HCT116 (cell line): ENCODE measurements at regions not wholly inside any gene's neighbourhood (a gene's known extent, or its start where the extent isn't known, plus 50 kb on each side); places are given as distances from the start of the nearest gene placed in this dataset.

Source experiments
- ATAC-seq: fragments of 200-7000 bp; cut with Tn5 transposase; 2 replicates; pipeline ENCODE4 v1.9.1; 2020; ENCODE audit warnings: mild to moderate bottlenecking, moderate library complexity
- BruUV-seq: library from RNA; stranded (reverse); fragments of 400-500 nt; replicated peaks from 2 replicates; lab custom pipeline; 2021; lab: Mats Ljungman, UMichigan
- CTCF ChIA-PET: fragments of 300-600 bp; sonication (Branson Sonifier 250); formaldehyde crosslinking; loops from one replicate; lab custom pipeline; 2021; ENCODE audit warnings: antibody characterized with exemption; lab: Charles Lee
- POLR2A ChIA-PET: fragments of 300-600, 350-600 bp; sonication (Branson Sonifier 250); formaldehyde crosslinking; loops from one replicate; lab custom pipeline; 2021; ENCODE audit warnings: antibody characterized with exemption; lab: Charles Lee
- RAD21 ChIA-PET, 2 experiments: fragments of 300-600 bp; sonication (Branson Sonifier 250); formaldehyde crosslinking; loops; one replicate each; lab custom pipeline; 2023; ENCODE audit warnings: low total read pairs in 2 of 2; ENCODE audit not compliant: uncharacterized antibody in 2 of 2, unreplicated experiment in 2 of 2, low non-redundant PET in 1 of 2; lab: Charles Lee
- DNase-seq: peaks from one replicate; pipeline ENCODE4 v3.0.0-alpha.2; 2010; ENCODE audit warnings: low read depth, low spot score
- H2AFZ ChIP-seq: fragments of 200-600 bp; shearing (Covaris generic), sonication (generic); 2 replicates; pipeline ENCODE4 v1.6.1; 2017; ENCODE audit warnings: low read depth, mixed run types, mixed read lengths, antibody characterized with exemption, low read length; ENCODE audit not compliant: poor library complexity, severe bottlenecking
- H3K27ac ChIP-seq: 2 replicates; pipeline ENCODE4 v1.5.1; 2012; ENCODE audit warnings: low read depth, low read length
- H3K27me3 ChIP-seq: fragments of 200-600 bp; sonication (generic); 2 replicates; pipeline ENCODE4 v1.6.1; 2016; ENCODE audit warnings: mixed run types, low read length, mixed read lengths; ENCODE audit not compliant: insufficient read depth
- H3K36me3 ChIP-seq, 2 experiments: fragments of 200-500 bp in 1 of 2; fragments of 200-600 bp in 1 of 2; sonication (Bioruptor generic) in 1 of 2; sonication (generic) in 1 of 2; 2 replicates each; pipeline versions ENCODE4 v1.5.1 to v1.6.1; 2014 to 2016; ENCODE audit warnings: low read length in 2 of 2, inconsistent platforms in 1 of 2, mixed read lengths in 1 of 2, mixed run types in 1 of 2; ENCODE audit not compliant: insufficient read depth in 2 of 2, control insufficient read depth in 1 of 2
- H3K4me1 ChIP-seq, 2 experiments: fragments of 200-600 bp in 1 of 2; sonication (generic) in 1 of 2; 2 replicates each; pipeline versions ENCODE4 v1.5.1 to v1.6.1; 2012 to 2017; ENCODE audit warnings: low read length in 2 of 2, inconsistent platforms in 1 of 2, mild to moderate bottlenecking in 1 of 2, mixed read lengths in 1 of 2, mixed run types in 1 of 2, moderate library complexity in 1 of 2; ENCODE audit not compliant: insufficient read depth in 2 of 2, control insufficient read depth in 1 of 2
- H3K4me2 ChIP-seq: fragments of 200-600 bp; sonication (generic); 2 replicates; pipeline ENCODE4 v1.6.1; 2017; ENCODE audit warnings: mixed run types, low read length, mixed read lengths
- H3K4me3 ChIP-seq, 2 experiments: fragments of 200-600 bp in 1 of 2; sonication (generic) in 1 of 2; replicated peaks in 1 of 2; 2 replicates each; pipeline ENCODE4 v1.5.1; 2011 to 2016; ENCODE audit warnings: low read length in 2 of 2, control low read depth in 1 of 2, low read depth in 1 of 2, mild to moderate bottlenecking in 1 of 2, mixed read lengths in 1 of 2, mixed run types in 1 of 2
- H3K79me2 ChIP-seq: fragments of 200-600 bp; sonication (generic); 2 replicates; pipeline ENCODE4 v1.6.1; 2017; ENCODE audit warnings: mild to moderate bottlenecking, mixed run types, low read length, moderate library complexity, mixed read lengths; ENCODE audit not compliant: insufficient read depth
- H3K9ac ChIP-seq: fragments of 200-600 bp; sonication (generic); 2 replicates; pipeline ENCODE4 v1.6.1; 2016; ENCODE audit warnings: low read length, mixed read lengths
- H3K9me2 ChIP-seq: fragments of 200-600 bp; sonication (generic), shearing (Covaris generic); 2 replicates; pipeline ENCODE4 v1.6.1; 2017; ENCODE audit warnings: mixed run types, mild to moderate bottlenecking, moderate library complexity; ENCODE audit not compliant: insufficient read depth
- H3K9me3 ChIP-seq, 2 experiments: fragments of 200-500 bp in 1 of 2; fragments of 200-600 bp in 1 of 2; sonication (Bioruptor generic) in 1 of 2; sonication (generic) in 1 of 2; 2 replicates each; pipeline ENCODE4 v1.6.1; 2014 to 2017; ENCODE audit warnings: low read length in 2 of 2, mixed read lengths in 2 of 2, inconsistent platforms in 1 of 2, low read depth in 1 of 2, mild to moderate bottlenecking in 1 of 2, mixed run types in 1 of 2, moderate library complexity in 1 of 2; ENCODE audit not compliant: control insufficient read depth in 1 of 2, insufficient read depth in 1 of 2
- H4K20me1 ChIP-seq: fragments of 200-600 bp; sonication (generic), shearing (Covaris generic); 2 replicates; pipeline ENCODE4 v1.6.1; 2017; ENCODE audit warnings: mixed run types, mild to moderate bottlenecking, moderate library complexity; ENCODE audit not compliant: insufficient read depth
- CBX3 ChIP-seq: IDR thresholded peaks from 2 replicates; pipeline ENCODE4 v1.6.1; 2012; ENCODE audit warnings: low read depth
- EZH2 ChIP-seq: fragments of 200-600 bp; sonication (generic); IDR thresholded peaks from 2 replicates; pipeline ENCODE4 v1.6.1; 2017; ENCODE audit warnings: antibody characterized with exemption, mixed run types
- EZH2phosphoT487 ChIP-seq: fragments of 200-600 bp; IDR thresholded peaks from 2 replicates; pipeline ENCODE4 v1.6.1; 2018; ENCODE audit warnings: antibody characterized with exemption, borderline replicate concordance
- FOSL1 ChIP-seq: IDR thresholded peaks from 2 replicates; pipeline ENCODE4 v1.6.1; 2012; ENCODE audit warnings: low read depth
- JUND ChIP-seq: IDR thresholded peaks from 2 replicates; pipeline ENCODE4 v1.6.1; 2012
- MAX ChIP-seq: IDR thresholded peaks from 2 replicates; pipeline ENCODE4 v1.6.1; 2012
- RAD21 ChIP-seq: IDR thresholded peaks from 2 replicates; pipeline ENCODE4 v1.6.1; 2012; ENCODE audit warnings: low read depth, mild to moderate bottlenecking
- SIN3A ChIP-seq: IDR thresholded peaks from 2 replicates; pipeline ENCODE4 v1.6.1; 2012; ENCODE audit warnings: low read depth
- TCF7L2 ChIP-seq: IDR thresholded peaks from 2 replicates; pipeline ENCODE4 v1.7.0; 2011; ENCODE audit warnings: borderline replicate concordance, inconsistent platforms; ENCODE audit not compliant: insufficient read depth, insufficient read length; ENCODE audit errors: extremely low read depth
- ZNF274 ChIP-seq: fragments of 200-500 bp; sonication (Bioruptor generic); IDR thresholded peaks from 2 replicates; pipeline ENCODE4 v1.6.1; 2014; ENCODE audit warnings: mild to moderate bottlenecking, low read depth, low read length, inconsistent platforms
- intact Hi-C: fragments of 100-400 bp; cut with micrococcal nuclease; formaldehyde crosslinking; loops from 2 replicates; pipeline ENCODE4 v1.10.0; 2022
- TF ChIP-seq, protein P1 (sequence below): IDR thresholded peaks from 2 replicates; pipeline ENCODE4 v1.6.1; 2011; ENCODE audit warnings: mild to moderate bottlenecking, low read length, moderate library complexity; ENCODE audit not compliant: insufficient replicate concordance; ENCODE audit errors: extremely low read depth
- TF ChIP-seq, protein P2 (sequence below): IDR thresholded peaks from 2 replicates; pipeline ENCODE4 v1.6.1; 2012
- TF ChIP-seq, protein P3 (sequence below), 3 experiments: fragments of 200-600 bp in 1 of 3; sonication (generic) in 1 of 3; IDR thresholded peaks in 2 of 3; conservative IDR thresholded peaks in 1 of 3; 2 replicates each; pipeline ENCODE4 v1.5.1; 2012 to 2017; ENCODE audit warnings: low read depth in 2 of 3, low read length in 2 of 3, antibody characterized with exemption in 1 of 3, borderline replicate concordance in 1 of 3, control low read depth in 1 of 3, mild to moderate bottlenecking in 1 of 3, mixed read lengths in 1 of 3, mixed run types in 1 of 3, moderate library complexity in 1 of 3; ENCODE audit not compliant: insufficient read depth in 1 of 3

GRCh38 chr2:9141091-9141667 is 65.4 kb upstream of the ASAP2 start:
- ChIA-PET POLR2A (no interaction called here), CTCF (interaction anchor here (1.4 to 5.2 kb wide), 3 partner anchors 30 to 268 kb away, joined by 3 to 39 read pairs (median 15); no protein-coding TSS in a partner anchor), RAD21 (no interaction called here)
- Histone ChIP-seq H3K27ac (no peak overlapping the region), H3K4me1 (peaks cover 18 to 46% of the 10 kb centered on the region in 2 experiments; a peak in 3 of 4 replicates), H3K9me3 (no peaks in the 10 kb centered on the region), H4K20me1 (no peaks in the 10 kb centered on the region), H3K27me3 (no peaks in the 10 kb centered on the region), H3K9ac (no peak overlapping the region), H3K79me2 (no peaks in the 10 kb centered on the region), H3K4me3 (no peak overlapping the region), H2AFZ (no peak overlapping the region), H3K36me3 (no peaks in the 10 kb centered on the region), H3K9me2 (no peaks in the 10 kb centered on the region), H3K4me2 (no peak overlapping the region)
- TF ChIP-seq ZNF274 (no peak), JUND (no peak), MAX (no peak), FOSL1 (no peak), CBX3 (no peak), TCF7L2 (no peak), RAD21 (no peak), EZH2phosphoT487 (no peak), EZH2 (no peak), SIN3A (no peak)
- TF ChIP-seq, protein P1, sequence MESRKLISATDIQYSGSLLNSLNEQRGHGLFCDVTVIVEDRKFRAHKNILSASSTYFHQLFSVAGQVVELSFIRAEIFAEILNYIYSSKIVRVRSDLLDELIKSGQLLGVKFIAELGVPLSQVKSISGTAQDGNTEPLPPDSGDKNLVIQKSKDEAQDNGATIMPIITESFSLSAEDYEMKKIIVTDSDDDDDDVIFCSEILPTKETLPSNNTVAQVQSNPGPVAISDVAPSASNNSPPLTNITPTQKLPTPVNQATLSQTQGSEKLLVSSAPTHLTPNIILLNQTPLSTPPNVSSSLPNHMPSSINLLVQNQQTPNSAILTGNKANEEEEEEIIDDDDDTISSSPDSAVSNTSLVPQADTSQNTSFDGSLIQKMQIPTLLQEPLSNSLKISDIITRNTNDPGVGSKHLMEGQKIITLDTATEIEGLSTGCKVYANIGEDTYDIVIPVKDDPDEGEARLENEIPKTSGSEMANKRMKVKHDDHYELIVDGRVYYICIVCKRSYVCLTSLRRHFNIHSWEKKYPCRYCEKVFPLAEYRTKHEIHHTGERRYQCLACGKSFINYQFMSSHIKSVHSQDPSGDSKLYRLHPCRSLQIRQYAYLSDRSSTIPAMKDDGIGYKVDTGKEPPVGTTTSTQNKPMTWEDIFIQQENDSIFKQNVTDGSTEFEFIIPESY, result no peak
- TF ChIP-seq, protein P2, sequence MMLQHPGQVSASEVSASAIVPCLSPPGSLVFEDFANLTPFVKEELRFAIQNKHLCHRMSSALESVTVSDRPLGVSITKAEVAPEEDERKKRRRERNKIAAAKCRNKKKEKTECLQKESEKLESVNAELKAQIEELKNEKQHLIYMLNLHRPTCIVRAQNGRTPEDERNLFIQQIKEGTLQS, result no peak
- TF ChIP-seq, protein P3, sequence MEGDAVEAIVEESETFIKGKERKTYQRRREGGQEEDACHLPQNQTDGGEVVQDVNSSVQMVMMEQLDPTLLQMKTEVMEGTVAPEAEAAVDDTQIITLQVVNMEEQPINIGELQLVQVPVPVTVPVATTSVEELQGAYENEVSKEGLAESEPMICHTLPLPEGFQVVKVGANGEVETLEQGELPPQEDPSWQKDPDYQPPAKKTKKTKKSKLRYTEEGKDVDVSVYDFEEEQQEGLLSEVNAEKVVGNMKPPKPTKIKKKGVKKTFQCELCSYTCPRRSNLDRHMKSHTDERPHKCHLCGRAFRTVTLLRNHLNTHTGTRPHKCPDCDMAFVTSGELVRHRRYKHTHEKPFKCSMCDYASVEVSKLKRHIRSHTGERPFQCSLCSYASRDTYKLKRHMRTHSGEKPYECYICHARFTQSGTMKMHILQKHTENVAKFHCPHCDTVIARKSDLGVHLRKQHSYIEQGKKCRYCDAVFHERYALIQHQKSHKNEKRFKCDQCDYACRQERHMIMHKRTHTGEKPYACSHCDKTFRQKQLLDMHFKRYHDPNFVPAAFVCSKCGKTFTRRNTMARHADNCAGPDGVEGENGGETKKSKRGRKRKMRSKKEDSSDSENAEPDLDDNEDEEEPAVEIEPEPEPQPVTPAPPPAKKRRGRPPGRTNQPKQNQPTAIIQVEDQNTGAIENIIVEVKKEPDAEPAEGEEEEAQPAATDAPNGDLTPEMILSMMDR (IDR thresholded peaks at IDR 0.05 in 2 of 3, conservative IDR thresholded peaks at IDR 0.05 in 1 of 3; ENCODE audit: borderline replicate concordance in 1 of 3, insufficient read depth in 1 of 3, low read depth in 2 of 3, low read length in 2 of 3), result no peak
- DNase-seq (no peak), ATAC-seq (no peak)
- no TSS peak for BruUV-seq
- intact Hi-C loops, result loop anchor here (5.0 to 10.0 kb wide), 2 partner anchors 334 to 416 kb away; partner anchors contain the start of genes ADAM17 and IAH1
